MCF 10A (cell line): ENCODE measurements at regions not wholly inside any gene's neighbourhood (a gene's known extent, or its start where the extent isn't known, plus 50 kb on each side); places are given as distances from the start of the nearest gene placed in this dataset.

ENCODE experiments used
- BruUV-seq: library from RNA; stranded (reverse); fragments of 400-500 nt; replicated peaks from 2 replicates; lab custom pipeline; 2021; lab: Mats Ljungman, UMichigan
- CTCF ChIA-PET: fragments of 300-600 bp; sonication (Branson Sonifier 250); formaldehyde crosslinking; extraction: SDS; loops from one replicate; lab custom pipeline; 2021; ENCODE audit warnings: antibody characterized with exemption, inconsistent platforms; lab: Yijun Ruan, JAX
- POLR2A ChIA-PET: fragments of 300-600, 350-650 bp; sonication (Branson Sonifier 250); formaldehyde crosslinking; extraction: SDS; loops from one replicate; lab custom pipeline; 2020; ENCODE audit warnings: antibody characterized with exemption, inconsistent platforms; lab: Yijun Ruan, JAX
- DNase-seq: peaks from one replicate; pipeline ENCODE4 v3.0.0-alpha.2; 2018; ENCODE audit not compliant: unreplicated experiment
- H3K27ac Mint-ChIP-seq: one replicate; pipeline ENCODE4 v1.8.0; 2022; ENCODE audit warnings: mild to moderate bottlenecking, low read depth, mixed read lengths; ENCODE audit not compliant: unreplicated experiment
- H3K27me3 Mint-ChIP-seq: one replicate; pipeline ENCODE4 v1.8.0; 2022; ENCODE audit warnings: mixed read lengths; ENCODE audit not compliant: insufficient read depth, unreplicated experiment
- H3K36me3 Mint-ChIP-seq: one replicate; pipeline ENCODE4 v1.8.0; 2022; ENCODE audit warnings: mild to moderate bottlenecking, moderate library complexity, mixed read lengths; ENCODE audit not compliant: insufficient read depth, unreplicated experiment
- H3K4me1 Mint-ChIP-seq: one replicate; pipeline ENCODE4 v1.8.0; 2022; ENCODE audit warnings: mixed read lengths; ENCODE audit not compliant: insufficient read depth, unreplicated experiment
- H3K4me3 Mint-ChIP-seq: one replicate; pipeline ENCODE4 v1.8.0; 2022; ENCODE audit warnings: mild to moderate bottlenecking, moderate library complexity, mixed read lengths; ENCODE audit not compliant: unreplicated experiment
- H3K9me3 Mint-ChIP-seq: one replicate; pipeline ENCODE4 v1.8.0; 2022; ENCODE audit warnings: mixed read lengths; ENCODE audit not compliant: unreplicated experiment
- intact Hi-C: fragments of 100-400 bp; cut with micrococcal nuclease; formaldehyde crosslinking; loops from 2 replicates; pipeline ENCODE4 v1.14.1; 2022
- TF ChIP-seq, protein P1 (sequence below): fragments of 200-600 bp; IDR thresholded peaks from one replicate; pipeline ENCODE4 v1.8.0; 2022; ENCODE audit warnings: antibody characterized with exemption, mild to moderate bottlenecking; ENCODE audit not compliant: unreplicated experiment

DNA sequence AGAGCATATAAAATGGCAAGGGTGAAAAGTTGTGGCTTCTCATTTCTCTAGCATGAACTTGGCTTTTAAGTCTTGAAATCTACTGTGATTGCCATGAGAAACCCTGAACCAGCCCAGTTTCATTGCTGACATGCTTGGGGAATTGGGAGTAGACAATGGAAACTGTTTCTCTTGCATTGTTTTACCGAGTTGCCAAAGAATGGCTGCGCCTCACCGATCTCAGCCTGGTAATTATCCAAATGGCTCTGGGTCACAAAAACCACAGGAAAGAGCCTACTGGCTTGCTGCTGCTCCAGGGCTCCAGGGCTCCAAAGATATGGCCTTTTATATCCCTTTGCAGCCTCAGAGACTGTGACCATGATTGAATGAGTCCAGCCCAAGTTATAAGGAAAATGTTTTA lies 310.4 kb upstream of the NT5C1B start:
- intact Hi-C loops, result no loop called here
- DNase-seq, result no peak
- ChIA-PET CTCF (no interaction called here), POLR2A (no interaction called here)
- peaks cover 7% of the 10 kb centered on the region for H3K4me1 Mint-ChIP-seq
- H3K9me3 Mint-ChIP-seq, result no peaks in the 10 kb centered on the region
- H3K27me3 Mint-ChIP-seq, result no peaks in the 10 kb centered on the region
- no peak overlapping the region for H3K27ac Mint-ChIP-seq
- TF ChIP-seq, protein P1, sequence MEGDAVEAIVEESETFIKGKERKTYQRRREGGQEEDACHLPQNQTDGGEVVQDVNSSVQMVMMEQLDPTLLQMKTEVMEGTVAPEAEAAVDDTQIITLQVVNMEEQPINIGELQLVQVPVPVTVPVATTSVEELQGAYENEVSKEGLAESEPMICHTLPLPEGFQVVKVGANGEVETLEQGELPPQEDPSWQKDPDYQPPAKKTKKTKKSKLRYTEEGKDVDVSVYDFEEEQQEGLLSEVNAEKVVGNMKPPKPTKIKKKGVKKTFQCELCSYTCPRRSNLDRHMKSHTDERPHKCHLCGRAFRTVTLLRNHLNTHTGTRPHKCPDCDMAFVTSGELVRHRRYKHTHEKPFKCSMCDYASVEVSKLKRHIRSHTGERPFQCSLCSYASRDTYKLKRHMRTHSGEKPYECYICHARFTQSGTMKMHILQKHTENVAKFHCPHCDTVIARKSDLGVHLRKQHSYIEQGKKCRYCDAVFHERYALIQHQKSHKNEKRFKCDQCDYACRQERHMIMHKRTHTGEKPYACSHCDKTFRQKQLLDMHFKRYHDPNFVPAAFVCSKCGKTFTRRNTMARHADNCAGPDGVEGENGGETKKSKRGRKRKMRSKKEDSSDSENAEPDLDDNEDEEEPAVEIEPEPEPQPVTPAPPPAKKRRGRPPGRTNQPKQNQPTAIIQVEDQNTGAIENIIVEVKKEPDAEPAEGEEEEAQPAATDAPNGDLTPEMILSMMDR, result no peak
- H3K36me3 Mint-ChIP-seq, result no peaks in the 10 kb centered on the region
- no TSS peak for BruUV-seq
- H3K4me3 Mint-ChIP-seq, result no peak overlapping the region

DNA sequence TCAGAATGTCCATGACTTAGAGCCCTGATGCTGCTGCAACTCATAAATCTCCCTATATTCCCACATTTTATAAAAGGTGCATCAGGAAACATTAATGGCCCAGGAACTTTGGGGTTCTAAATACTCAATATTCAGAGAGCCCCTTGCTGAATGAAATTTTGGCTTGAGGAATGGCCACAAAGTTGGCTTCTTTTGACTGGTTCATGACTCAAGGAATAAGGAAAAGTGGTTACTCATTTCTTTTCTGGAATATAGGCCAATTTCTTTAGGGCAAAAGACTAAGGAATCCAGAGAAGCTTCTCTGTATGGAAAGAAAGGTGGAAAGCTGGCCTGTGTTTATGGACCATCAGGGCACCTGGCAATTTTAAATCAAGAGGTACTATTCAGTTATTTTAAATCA lies 308.9 kb upstream of the NT5C1B start:
- no peak overlapping the region for H3K27ac Mint-ChIP-seq
- ChIA-PET CTCF (no interaction called here), POLR2A (interaction anchor here (0.8 kb wide), 1 partner anchor 61 kb away, joined by 3 read pairs; no protein-coding TSS in a partner anchor)
- H3K9me3 Mint-ChIP-seq, result no peaks in the 10 kb centered on the region
- no peaks in the 10 kb centered on the region for H3K36me3 Mint-ChIP-seq
- H3K4me1 Mint-ChIP-seq, result peaks cover 7% of the 10 kb centered on the region
- TF ChIP-seq, protein P1, result no peak
- no peaks in the 10 kb centered on the region for H3K27me3 Mint-ChIP-seq
- no TSS peak for BruUV-seq
- H3K4me3 Mint-ChIP-seq, result no peak overlapping the region
- intact Hi-C loops, result no loop called here
- no peak for DNase-seq

DNA sequence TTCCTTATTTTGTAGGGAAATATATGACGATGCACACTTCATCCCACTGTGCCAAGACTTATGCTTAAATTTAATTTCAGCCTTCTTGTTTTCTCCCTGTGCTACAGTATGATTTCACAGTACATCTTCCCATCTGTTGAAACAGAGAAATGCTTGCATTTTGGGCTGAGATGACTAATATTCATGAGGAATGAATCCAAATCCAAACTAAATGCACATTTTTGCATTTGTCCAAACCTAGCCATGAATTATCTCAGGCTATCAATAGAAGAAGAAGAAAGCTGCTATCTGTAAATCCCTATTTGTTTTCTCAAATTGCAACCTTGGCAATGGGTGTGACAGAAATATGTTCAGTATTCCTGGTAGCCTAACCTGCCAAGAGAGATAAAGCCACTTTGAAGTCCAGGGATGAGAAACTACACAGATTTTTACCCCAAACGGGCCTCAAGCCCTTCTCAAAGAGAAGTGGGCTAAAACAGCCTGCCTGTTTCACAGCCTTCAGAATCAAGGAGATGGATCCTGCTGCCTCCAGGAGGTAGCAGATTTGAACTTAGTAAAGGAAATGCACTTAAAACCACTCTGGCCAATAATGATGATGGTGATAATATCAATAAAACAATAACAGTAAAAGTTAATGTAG lies 306.9 kb upstream of the NT5C1B start:
- Mint-ChIP-seq H3K4me3 (no peak overlapping the region), H3K27ac (no peak overlapping the region), H3K9me3 (no peaks in the 10 kb centered on the region), H3K27me3 (no peaks in the 10 kb centered on the region), H3K4me1 (peaks cover 7% of the 10 kb centered on the region), H3K36me3 (no peaks in the 10 kb centered on the region)
- POLR2A ChIA-PET, result interaction anchor here (1.1 kb wide), 1 partner anchor 64 kb away, joined by 4 read pairs; no protein-coding TSS in a partner anchor
- CTCF ChIA-PET, result no interaction called here
- intact Hi-C loops, result no loop called here
- TF ChIP-seq, protein P1, result no peak
- DNase-seq, result no peak
- no TSS peak for BruUV-seq

DNA sequence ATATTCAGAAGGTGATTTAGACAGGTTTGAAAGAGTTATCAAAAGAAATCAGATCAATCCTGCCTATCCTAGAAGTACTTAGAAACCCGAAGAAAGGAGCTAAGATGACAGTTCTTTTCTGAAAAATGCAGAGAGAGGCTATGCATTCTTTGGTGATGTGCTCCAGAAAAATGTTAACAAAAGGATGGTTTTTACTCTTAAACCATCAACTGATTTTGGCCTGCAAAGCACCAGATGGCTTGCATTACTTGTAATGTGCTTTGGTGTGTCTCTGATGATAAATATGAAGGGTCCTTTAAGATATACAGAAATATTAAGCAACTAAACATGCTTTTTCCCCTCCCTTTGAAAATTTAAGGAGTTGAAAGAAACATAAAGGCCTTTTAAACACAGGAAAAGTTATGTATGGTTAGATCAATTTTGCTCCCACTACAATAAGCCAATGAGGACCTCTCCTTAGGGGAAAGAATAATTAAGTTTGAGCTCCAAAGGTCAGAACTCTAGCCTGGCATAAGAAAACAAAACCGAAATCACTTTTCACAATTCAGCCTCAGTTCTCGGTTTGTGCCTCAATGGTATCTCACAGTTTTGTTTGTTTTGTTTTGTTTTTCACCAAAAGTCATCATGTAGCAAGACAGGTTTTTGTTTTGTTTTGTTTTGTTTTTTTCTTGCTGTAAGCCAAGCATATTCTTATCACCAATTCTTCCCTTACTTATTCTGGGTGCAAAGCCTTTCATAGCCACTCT lies 302.4 kb upstream of the NT5C1B start:
- intact Hi-C loops, result no loop called here
- TF ChIP-seq, protein P1, result no peak
- BruUV-seq, result no TSS peak
- Mint-ChIP-seq H3K4me3 (no peak overlapping the region), H3K9me3 (no peaks in the 10 kb centered on the region), H3K27ac (no peak overlapping the region), H3K4me1 (peaks cover 7% of the 10 kb centered on the region), H3K36me3 (no peaks in the 10 kb centered on the region), H3K27me3 (no peaks in the 10 kb centered on the region)
- no peak for DNase-seq
- ChIA-PET POLR2A (no interaction called here), CTCF (interaction anchor here (0.9 to 1.1 kb wide), 2 partner anchors 52 to 145 kb away, joined by 3 read pairs; no protein-coding TSS in a partner anchor)
